Bone marrow (tissue), 2 donors: ENCODE measurements at regions not wholly inside any gene's neighbourhood (a gene's known extent, or its start where the extent isn't known, plus 50 kb on each side); places are given as distances from the start of the nearest gene placed in this dataset.

Source experiments
- DNase-seq, 2 donors: peaks; one replicate each; lab custom pipeline; 2025; lab: John Stamatoyannopoulos, UW

GRCh38 chr4:111800551-111800950, 344.7 kb upstream of the FAM241A start:
- DNase-seq: no peak

- DNase-seq: no peak
Observed at GRCh38 chr4:111802191-111802590, 343.1 kb upstream of the FAM241A start.

GRCh38 chr4:111806331-111806730, 338.9 kb upstream of the FAM241A start:
- no peak for DNase-seq

- no peak for DNase-seq
Observed at GRCh38 chr4:111807576-111807975, 337.7 kb upstream of the FAM241A start.

- DNase-seq: no peak
Observed at GRCh38 chr4:111808174-111808573, 337.1 kb upstream of the FAM241A start.

- DNase-seq: no peak
Observed at GRCh38 chr4:111811661-111812060, 333.6 kb upstream of the FAM241A start.

- DNase-seq: no peak
Observed at GRCh38 chr4:111812114-111812513, 333.1 kb upstream of the FAM241A start.

GRCh38 chr4:111812760-111813159, 332.5 kb upstream of the FAM241A start:
- no peak for DNase-seq

- DNase-seq: no peak
Observed at GRCh38 chr4:111813555-111814140, 331.6 kb upstream of the FAM241A start.

GRCh38 chr4:111814961-111815360, 330.3 kb upstream of the FAM241A start:
- DNase-seq: no peak

- DNase-seq: no peak
Observed at GRCh38 chr4:111821342-111821741, 323.9 kb upstream of the FAM241A start.

- no peak for DNase-seq
Observed at GRCh38 chr4:111836601-111837000, 308.7 kb upstream of the FAM241A start.

GRCh38 chr4:111837761-111838160, 307.5 kb upstream of the FAM241A start:
- no peak for DNase-seq

GRCh38 chr4:111838406-111838930, 306.8 kb upstream of the FAM241A start:
- no peak for DNase-seq

- no peak for DNase-seq
Observed at GRCh38 chr4:111839141-111839540, 306.1 kb upstream of the FAM241A start.

- no peak for DNase-seq
Observed at GRCh38 chr4:111842336-111842735, 302.9 kb upstream of the FAM241A start.

GRCh38 chr4:111847296-111848008, 297.8 kb upstream of the FAM241A start:
- DNase-seq: no peak

GRCh38 chr4:111849746-111850284, 295.4 kb upstream of the FAM241A start:
- no peak for DNase-seq

- no peak for DNase-seq
Observed at GRCh38 chr4:111854494-111855087, 290.7 kb upstream of the FAM241A start.

GRCh38 chr4:111855308-111855707, 289.9 kb upstream of the FAM241A start:
- DNase-seq: no peak

- no peak for DNase-seq
Observed at GRCh38 chr4:111864066-111864465, 281.2 kb upstream of the FAM241A start.

- DNase-seq: no peak
Observed at GRCh38 chr4:111869339-111869738, 275.9 kb upstream of the FAM241A start.

- DNase-seq: no peak
Observed at GRCh38 chr4:111871802-111872201, 273.5 kb upstream of the FAM241A start.
